OCI-LY3 (cell line): ENCODE measurements at regions not wholly inside any gene's neighbourhood (a gene's known extent, or its start where the extent isn't known, plus 50 kb on each side); places are given as distances from the start of the nearest gene placed in this dataset.
A peak's percentile ranks its signal among the peaks of the same experiment; 100 is the strongest.

ENCODE experiments used
- H2AFZ ChIP-seq: fragments of 200-600, 300-600 bp; shearing (Covaris generic); 2 replicates; pipeline ENCODE4 v1.6.0; 2014; ENCODE audit warnings: antibody characterized with exemption, low read depth, low read length
- H3K27ac ChIP-seq: fragments of 200-600, 300-600 bp; sonication (generic); 2 replicates; pipeline ENCODE4 v1.5.1; 2014; ENCODE audit warnings: mild to moderate bottlenecking, low read length, moderate library complexity, mixed read lengths
- H3K27me3 ChIP-seq: fragments of 200-600, 300-600 bp; sonication (generic); 2 replicates; pipeline ENCODE4 v1.6.1; 2014; ENCODE audit warnings: low read depth, low read length, mixed read lengths
- H3K36me3 ChIP-seq: fragments of 200-600, 300-600 bp; sonication (generic); replicated peaks from 2 replicates; pipeline ENCODE3; 2014; ENCODE audit warnings: low read depth, low read length, mixed read lengths
- H3K4me1 ChIP-seq: fragments of 300-600, 200-600 bp; sonication (generic); 2 replicates; pipeline ENCODE4 v1.6.1; 2014; ENCODE audit warnings: low read length, mixed read lengths
- H3K4me2 ChIP-seq: fragments of 200-600, 300-600 bp; sonication (generic); 2 replicates; pipeline ENCODE4 v1.6.1; 2014; ENCODE audit warnings: low read length, mixed read lengths
- H3K4me3 ChIP-seq: fragments of 300-600, 200-600 bp; sonication (generic); 2 replicates; pipeline ENCODE4 v1.5.1; 2014; ENCODE audit warnings: antibody characterized with exemption, mild to moderate bottlenecking, low read length, moderate library complexity
- H3K79me2 ChIP-seq: fragments of 300-600, 200-600 bp; shearing (Covaris generic); 2 replicates; pipeline ENCODE4 v1.6.1; 2014; ENCODE audit warnings: mild to moderate bottlenecking, low read length, mixed read lengths
- H3K9ac ChIP-seq: fragments of 300-600, 200-600 bp; shearing (Covaris generic); 2 replicates; pipeline ENCODE4 v1.6.0; 2014; ENCODE audit warnings: mild to moderate bottlenecking, low read length, moderate library complexity
- H3K9me3 ChIP-seq: fragments of 200-600, 300-600 bp; shearing (Covaris generic); 2 replicates; pipeline ENCODE4 v1.6.1; 2014; ENCODE audit warnings: low read length, mixed read lengths; ENCODE audit not compliant: insufficient read depth
- H4K20me1 ChIP-seq: fragments of 200-600, 300-600 bp; sonication (generic); 2 replicates; pipeline ENCODE4 v1.6.1; 2016; ENCODE audit warnings: low read length, mixed read lengths; ENCODE audit not compliant: insufficient read depth
- EZH2phosphoT487 ChIP-seq: fragments of 200-600 bp; shearing (Covaris generic); IDR thresholded peaks from 2 replicates; pipeline ENCODE4 v1.6.1; 2018; ENCODE audit warnings: antibody characterized with exemption, mixed run types, low read depth
- TF ChIP-seq, protein P1 (sequence below): fragments of 200-600, 300-600 bp; sonication (generic); IDR thresholded peaks from 2 replicates; pipeline ENCODE4 v1.5.1; 2014; ENCODE audit warnings: antibody characterized with exemption, low read length, low read depth

DNA sequence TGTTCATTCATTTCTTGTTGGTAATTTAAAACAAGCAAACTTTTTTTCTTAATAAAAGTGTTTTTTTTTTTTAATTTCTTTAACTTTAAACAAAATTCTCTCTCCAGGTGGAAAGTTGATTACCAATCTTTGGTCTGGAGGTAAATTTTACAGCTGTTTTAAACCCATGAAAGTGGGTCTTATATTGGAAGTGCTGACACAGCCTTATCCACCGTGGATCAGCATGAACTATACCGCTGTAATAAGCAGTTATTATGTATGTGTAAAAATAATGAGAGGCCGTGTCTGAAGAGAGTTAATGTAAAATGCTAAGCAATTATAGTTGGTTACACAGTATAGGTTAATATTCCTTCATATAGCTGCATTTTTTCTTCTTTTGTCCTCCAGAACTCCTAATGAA lies 378.1 kb upstream of the ATP5MC3 start:
- no peaks in the 10 kb centered on the region for H4K20me1 ChIP-seq
- no peak overlapping the region for H3K4me3 ChIP-seq
- no peak overlapping the region for H2AFZ ChIP-seq
- TF ChIP-seq, protein P1, sequence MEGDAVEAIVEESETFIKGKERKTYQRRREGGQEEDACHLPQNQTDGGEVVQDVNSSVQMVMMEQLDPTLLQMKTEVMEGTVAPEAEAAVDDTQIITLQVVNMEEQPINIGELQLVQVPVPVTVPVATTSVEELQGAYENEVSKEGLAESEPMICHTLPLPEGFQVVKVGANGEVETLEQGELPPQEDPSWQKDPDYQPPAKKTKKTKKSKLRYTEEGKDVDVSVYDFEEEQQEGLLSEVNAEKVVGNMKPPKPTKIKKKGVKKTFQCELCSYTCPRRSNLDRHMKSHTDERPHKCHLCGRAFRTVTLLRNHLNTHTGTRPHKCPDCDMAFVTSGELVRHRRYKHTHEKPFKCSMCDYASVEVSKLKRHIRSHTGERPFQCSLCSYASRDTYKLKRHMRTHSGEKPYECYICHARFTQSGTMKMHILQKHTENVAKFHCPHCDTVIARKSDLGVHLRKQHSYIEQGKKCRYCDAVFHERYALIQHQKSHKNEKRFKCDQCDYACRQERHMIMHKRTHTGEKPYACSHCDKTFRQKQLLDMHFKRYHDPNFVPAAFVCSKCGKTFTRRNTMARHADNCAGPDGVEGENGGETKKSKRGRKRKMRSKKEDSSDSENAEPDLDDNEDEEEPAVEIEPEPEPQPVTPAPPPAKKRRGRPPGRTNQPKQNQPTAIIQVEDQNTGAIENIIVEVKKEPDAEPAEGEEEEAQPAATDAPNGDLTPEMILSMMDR = no peak
- no peak for TF ChIP-seq EZH2phosphoT487
- no peak overlapping the region for H3K9ac ChIP-seq
- H3K27ac ChIP-seq = no peak overlapping the region
- no peak overlapping the region for H3K4me2 ChIP-seq
- no peaks in the 10 kb centered on the region for H3K4me1 ChIP-seq
- H3K27me3 ChIP-seq = no peaks in the 10 kb centered on the region
- H3K79me2 ChIP-seq = no peaks in the 10 kb centered on the region
- H3K36me3 ChIP-seq = no peaks in the 10 kb centered on the region
- H3K9me3 ChIP-seq = no peaks in the 10 kb centered on the region

DNA sequence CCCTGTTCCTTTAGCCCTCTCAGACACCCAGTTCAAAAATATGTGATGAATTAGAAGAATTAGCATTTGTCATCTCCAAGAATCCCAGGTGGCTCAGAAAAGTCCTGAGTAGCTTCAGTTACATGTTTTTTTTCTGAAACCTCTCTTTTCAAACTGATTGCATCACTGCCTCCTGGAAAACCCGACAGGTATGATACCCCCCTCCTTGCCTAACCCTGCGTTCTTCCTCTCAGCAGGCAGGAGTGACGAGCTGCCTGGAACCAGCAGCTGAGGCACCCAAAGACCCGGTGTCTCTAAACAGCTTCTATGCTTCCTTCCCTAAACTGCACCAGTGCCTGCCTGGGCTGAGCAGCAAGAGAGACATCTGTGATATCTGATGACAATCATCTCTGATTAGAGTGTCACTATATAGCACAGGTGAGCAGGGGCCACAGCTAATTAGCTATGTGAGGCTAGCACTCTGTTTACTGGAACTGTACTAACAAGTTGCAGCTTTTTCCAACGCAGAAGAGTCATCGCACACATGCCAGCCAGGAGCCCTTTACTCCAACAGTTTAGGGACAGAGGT lies 376.4 kb upstream of the ATP5MC3 start:
- TF ChIP-seq EZH2phosphoT487 = no peak
- TF ChIP-seq, protein P1 = no peak
- Histone ChIP-seq H3K9me3 (no peaks in the 10 kb centered on the region), H2AFZ (no peak overlapping the region), H3K9ac (no peak overlapping the region), H3K27ac (no peak overlapping the region), H4K20me1 (no peaks in the 10 kb centered on the region), H3K27me3 (no peaks in the 10 kb centered on the region), H3K4me3 (no peak overlapping the region), H3K4me1 (peaks cover 8% of the 10 kb centered on the region), H3K36me3 (no peaks in the 10 kb centered on the region), H3K79me2 (no peaks in the 10 kb centered on the region), H3K4me2 (no peak overlapping the region)

DNA sequence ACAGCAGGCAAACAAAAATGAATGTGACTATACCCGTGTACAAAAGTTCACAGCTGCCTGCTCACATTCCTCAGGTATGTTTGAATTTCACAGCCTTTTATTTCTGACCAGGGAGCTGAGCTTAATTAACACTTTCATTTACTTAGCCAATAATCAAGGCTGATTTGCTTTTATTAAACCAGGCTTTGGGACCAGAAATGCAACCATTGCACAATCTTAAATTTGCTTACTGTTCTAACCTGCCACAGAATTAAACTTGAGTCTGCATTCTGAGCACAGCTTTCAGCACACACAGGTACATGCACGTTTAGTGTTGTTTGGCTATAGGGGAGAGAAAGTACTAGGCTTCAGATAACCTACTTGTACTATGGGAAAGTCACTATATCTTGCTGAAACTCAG lies 372.4 kb upstream of the ATP5MC3 start:
- Histone ChIP-seq H3K79me2 (no peaks in the 10 kb centered on the region), H4K20me1 (no peaks in the 10 kb centered on the region), H3K36me3 (no peaks in the 10 kb centered on the region), H2AFZ (no peak overlapping the region), H3K9ac (no peak overlapping the region), H3K4me3 (no peak overlapping the region), H3K27me3 (no peaks in the 10 kb centered on the region), H3K9me3 (no peaks in the 10 kb centered on the region), H3K4me1 (peaks cover 34% of the 10 kb centered on the region), H3K27ac (no peak overlapping the region), H3K4me2 (no peak overlapping the region)
- TF ChIP-seq, protein P1 = no peak
- no peak for TF ChIP-seq EZH2phosphoT487

DNA sequence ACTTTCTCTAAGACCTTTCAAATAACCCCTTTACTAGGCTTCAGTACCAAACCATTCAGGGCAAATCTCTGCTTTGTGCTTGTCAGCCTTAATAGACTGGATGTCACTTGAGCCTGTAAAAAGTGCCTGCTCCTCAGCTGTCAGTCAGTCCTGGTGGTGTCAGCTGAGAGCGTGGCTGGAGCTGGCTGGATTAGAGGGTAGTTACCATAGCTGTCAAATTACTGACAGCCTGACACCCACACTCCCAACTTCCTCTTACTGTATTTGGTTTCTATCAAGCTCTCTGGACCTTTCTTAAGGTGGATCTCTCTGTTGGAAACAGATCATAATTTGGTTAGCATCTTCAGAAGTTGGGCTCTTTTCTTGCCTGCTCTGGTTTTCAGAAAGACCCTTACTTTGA lies 371.4 kb upstream of the ATP5MC3 start:
- H3K4me2 ChIP-seq = peak overlapping the region; percentile 31; the same call in 1 of the 2 replicates
- H3K27me3 ChIP-seq = no peaks in the 10 kb centered on the region
- no peaks in the 10 kb centered on the region for H3K36me3 ChIP-seq
- no peak overlapping the region for H3K4me3 ChIP-seq
- H3K9me3 ChIP-seq = no peaks in the 10 kb centered on the region
- H2AFZ ChIP-seq = no peak overlapping the region
- no peaks in the 10 kb centered on the region for H4K20me1 ChIP-seq
- TF ChIP-seq, protein P1 = no peak
- TF ChIP-seq EZH2phosphoT487 = no peak
- H3K9ac ChIP-seq = no peak overlapping the region
- peaks cover 34% of the 10 kb centered on the region for H3K4me1 ChIP-seq
- H3K27ac ChIP-seq = no peak overlapping the region
- no peaks in the 10 kb centered on the region for H3K79me2 ChIP-seq
